Small intestine (tissue), 7 donors: ENCODE measurements at regions not wholly inside any gene's neighbourhood (a gene's known extent, or its start where the extent isn't known, plus 50 kb on each side); places are given as distances from the start of the nearest gene placed in this dataset.

Source experiments
- DNase-seq, 2 donors: peaks; one replicate each; pipeline versions ENCODE4 v3.0.0 to v3.0.0-alpha.2; 2013
- FAIRE-seq: peaks from 2 replicates; lab custom pipeline; 2012; peaks lifted over from hg19 to GRCh38; lab: Jason Lieb, UNC
- H3K27ac ChIP-seq, 3 donors: one replicate each; pipeline ENCODE4 v1.5.1; 2013; ENCODE audit warnings: low read length in 2 of 3, mild to moderate bottlenecking in 2 of 3, control low read depth in 1 of 3, inconsistent platforms in 1 of 3, low read depth in 1 of 3, moderate library complexity in 1 of 3
- H3K27me3 ChIP-seq, 3 donors: one replicate each; pipeline ENCODE4 v1.6.1; 2013; ENCODE audit warnings: low read length in 3 of 3, inconsistent platforms in 1 of 3; ENCODE audit not compliant: control insufficient read depth in 3 of 3, insufficient read depth in 3 of 3
- H3K36me3 ChIP-seq, 3 donors: one replicate each; pipeline ENCODE4 v1.6.1; 2013; ENCODE audit warnings: low read length in 3 of 3, inconsistent platforms in 1 of 3, low read depth in 1 of 3, mild to moderate bottlenecking in 1 of 3, moderate library complexity in 1 of 3; ENCODE audit not compliant: control insufficient read depth in 3 of 3, insufficient read depth in 2 of 3
- H3K4me1 ChIP-seq, 3 donors: one replicate each; pipeline ENCODE4 v1.6.1; 2013; ENCODE audit warnings: low read length in 2 of 3, inconsistent platforms in 1 of 3, low read depth in 1 of 3, mild to moderate bottlenecking in 1 of 3, moderate library complexity in 1 of 3; ENCODE audit not compliant: control insufficient read depth in 3 of 3, insufficient read depth in 2 of 3
- H3K4me3 ChIP-seq, 3 donors: one replicate each; pipeline ENCODE4 v1.5.1; 2013; ENCODE audit warnings: low read length in 3 of 3, control low read depth in 1 of 3, inconsistent platforms in 1 of 3, low read depth in 1 of 3, mild to moderate bottlenecking in 1 of 3, moderate library complexity in 1 of 3
- H3K9me3 ChIP-seq, 2 donors: one replicate each; pipeline ENCODE4 v1.6.1; 2013; ENCODE audit warnings: low read depth in 1 of 2, low read length in 1 of 2; ENCODE audit not compliant: control insufficient read depth in 2 of 2, insufficient read depth in 1 of 2
- WGBS, 3 donors: extraction: QIAGEN DNeasy Blood & Tissue Kit; methylation state at CpG; one replicate each; pipeline ENCODE4 v1.1.7; 2013; 5-methylcytosine and 5-hydroxymethylcytosine counted together
- donor health status: healthy with polysubstance abuse.
- donor health status: control.
- donor health status: control.
- donor health status: Bipolar disorder and iron deficiency.
- donor health status: healthy.

DNA sequence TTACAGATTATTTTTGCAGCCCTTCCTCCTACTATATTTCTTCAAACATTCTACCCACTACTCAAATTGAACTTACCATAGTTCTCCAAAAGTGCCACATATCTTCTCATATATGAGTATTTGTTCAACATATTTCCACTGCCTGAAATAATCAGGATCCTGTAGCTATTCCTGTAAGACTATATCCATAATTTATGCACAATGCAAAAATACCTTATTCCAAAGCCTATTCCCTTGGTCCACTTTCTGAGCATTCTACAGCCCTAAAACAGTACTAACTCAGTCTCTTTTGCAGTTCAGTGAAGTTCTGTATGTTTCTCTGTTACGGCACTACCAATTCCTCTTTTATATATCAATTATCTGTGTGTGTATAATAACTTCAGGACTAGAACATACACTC, 1283.7 kb upstream of the ADGRL2 start:
- Histone ChIP-seq H3K4me3 (no peak overlapping the region), H3K36me3 (no peaks in the 10 kb centered on the region), H3K27me3 (no peaks in the 10 kb centered on the region), H3K4me1 (no peaks in the 10 kb centered on the region), H3K9me3 (peaks cover 0 to 2% of the 10 kb centered on the region in 2 donors), H3K27ac (no peak overlapping the region)
- 84 to 90% (median 88%) methylated on average over 1 of the region's 1 CpG for WGBS, 3 donors
- FAIRE-seq (no peak), DNase-seq (no peak)

DNA sequence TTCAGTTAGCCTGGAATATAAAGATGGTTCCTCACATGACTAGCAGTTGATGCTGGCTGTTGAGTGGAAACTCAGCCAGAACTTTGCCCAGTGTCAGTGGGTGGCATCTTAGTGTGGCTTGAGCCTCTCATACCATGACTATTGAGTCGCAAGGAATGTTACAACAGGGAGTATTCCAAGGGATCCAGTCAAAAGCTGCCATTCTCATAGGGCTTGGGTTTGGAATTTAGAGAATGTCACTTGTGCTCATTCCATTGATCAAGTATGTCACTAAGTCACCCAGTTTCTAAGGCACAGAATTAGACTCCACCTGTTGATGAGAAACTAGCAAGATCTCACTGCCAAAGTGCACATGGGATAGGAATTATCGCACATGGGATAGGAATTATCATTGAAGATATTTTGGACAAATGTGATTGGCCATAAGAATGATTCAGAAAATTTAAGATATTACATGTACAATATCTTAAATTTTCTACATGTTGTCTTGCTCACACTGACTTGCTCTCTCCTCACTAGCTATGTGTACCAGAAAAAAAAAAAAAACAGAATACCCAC, 1290.7 kb upstream of the ADGRL2 start:
- 80 to 90% (median 90%) methylated on average over 2 of the region's 2 CpGs for WGBS, 3 donors
- DNase-seq (no peak), FAIRE-seq (no peak)
- no peaks in the 10 kb centered on the region for H3K9me3 ChIP-seq
- H3K36me3 ChIP-seq, result no peaks in the 10 kb centered on the region
- H3K4me1 ChIP-seq, result no peaks in the 10 kb centered on the region
- no peaks in the 10 kb centered on the region for H3K27me3 ChIP-seq
- H3K4me3 ChIP-seq, result no peak overlapping the region
- no peak overlapping the region for H3K27ac ChIP-seq

DNA sequence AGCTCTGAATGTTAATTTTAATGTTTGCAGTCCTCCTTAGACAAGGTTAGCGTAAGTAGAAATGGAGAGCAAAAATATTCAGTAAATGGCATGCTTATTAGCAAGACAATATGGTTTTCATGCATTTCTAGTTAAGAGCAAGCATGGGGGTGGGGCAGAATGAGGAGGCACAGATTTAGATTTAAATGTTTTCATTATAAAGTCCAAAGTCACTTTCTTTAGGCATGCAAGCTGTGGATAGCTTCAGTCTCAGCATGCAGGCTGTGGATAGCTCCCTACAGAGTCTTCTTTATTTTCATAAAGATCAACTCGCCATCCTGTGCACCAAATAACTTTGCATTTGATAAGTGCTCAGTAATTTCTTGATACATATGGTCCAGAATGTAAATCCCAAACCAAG, 1294.5 kb upstream of the ADGRL2 start:
- Histone ChIP-seq H3K9me3 (no peaks in the 10 kb centered on the region), H3K27me3 (no peaks in the 10 kb centered on the region), H3K27ac (no peak overlapping the region), H3K4me3 (no peak overlapping the region), H3K36me3 (no peaks in the 10 kb centered on the region), H3K4me1 (no peaks in the 10 kb centered on the region)
- WGBS, 3 donors, result 69 to 79% (median 77%) methylated on average over 2 of the region's 2 CpGs
- FAIRE-seq (no peak), DNase-seq (no peak)

DNA sequence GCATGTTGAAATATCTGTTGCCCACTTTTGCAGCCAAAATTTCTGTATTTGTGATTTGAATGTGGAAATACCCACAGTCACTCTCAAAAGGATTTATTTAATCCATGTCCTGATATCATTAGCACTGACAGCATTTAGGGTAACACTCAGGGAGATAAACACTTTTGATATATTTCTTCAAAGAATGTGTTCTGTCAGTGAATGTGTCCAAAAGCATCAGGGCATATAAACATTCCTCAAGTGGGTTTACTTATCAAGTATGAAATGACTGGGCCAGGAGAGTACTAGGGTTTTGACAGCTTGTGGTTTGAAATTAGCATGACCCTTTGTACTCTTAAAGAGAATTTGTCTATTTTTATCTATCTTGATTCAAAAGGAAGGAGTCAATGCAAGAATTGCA, 1302.1 kb upstream of the ADGRL2 start:
- no peaks in the 10 kb centered on the region for H3K9me3 ChIP-seq
- H3K27me3 ChIP-seq, result no peaks in the 10 kb centered on the region
- H3K36me3 ChIP-seq, result no peaks in the 10 kb centered on the region
- H3K4me1 ChIP-seq, result no peaks in the 10 kb centered on the region
- no peak overlapping the region for H3K27ac ChIP-seq
- H3K4me3 ChIP-seq, result no peak overlapping the region
- FAIRE-seq, result no peak
- DNase-seq, result no peak

DNA sequence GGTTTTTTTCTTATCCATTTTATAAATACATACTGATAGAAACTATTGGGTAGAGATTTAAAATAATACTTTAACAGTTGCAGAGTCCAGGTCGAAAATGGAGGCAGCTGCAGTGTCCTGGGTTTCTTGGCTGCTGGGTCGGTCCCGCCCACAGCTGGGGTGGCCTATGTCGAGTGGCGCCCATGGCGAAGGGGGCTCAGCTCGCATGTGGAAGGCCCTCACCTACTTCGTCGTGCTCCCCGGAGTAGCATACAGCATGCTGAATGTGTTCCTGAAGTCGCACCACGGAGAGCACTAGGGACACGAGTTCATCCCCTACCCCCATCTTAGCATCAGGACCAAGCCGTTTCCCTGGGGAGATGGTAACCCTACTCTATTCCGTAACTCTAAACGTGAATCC, 1304.9 kb upstream of the ADGRL2 start:
- Histone ChIP-seq H3K9me3 (no peaks in the 10 kb centered on the region), H3K36me3 (no peaks in the 10 kb centered on the region), H3K27me3 (no peaks in the 10 kb centered on the region), H3K4me3 (no peak overlapping the region), H3K4me1 (no peaks in the 10 kb centered on the region), H3K27ac (no peak overlapping the region)
- WGBS, 3 donors, result 94% methylated on average over 16 of the region's 16 CpGs
- DNase-seq (no peak), FAIRE-seq (no peak)

DNA sequence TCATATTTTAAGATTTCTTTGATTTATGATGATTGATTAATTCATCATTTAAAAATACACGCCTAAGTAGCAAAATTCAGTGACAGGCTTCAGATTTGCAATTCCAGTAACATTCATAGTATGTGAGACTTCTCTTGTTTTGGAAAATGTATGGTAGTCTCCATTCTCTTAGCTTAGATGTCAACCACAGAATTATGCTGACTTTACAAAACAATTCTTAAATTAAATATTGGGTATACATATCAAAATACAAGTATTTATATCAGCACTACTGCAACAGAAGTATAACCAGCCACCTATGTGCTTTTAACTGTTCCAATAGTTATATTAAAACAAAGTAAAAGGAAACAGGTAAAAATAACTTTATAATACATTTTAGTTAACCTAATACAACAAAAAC, 1328.6 kb upstream of the ADGRL2 start:
- H3K4me1 ChIP-seq, result no peaks in the 10 kb centered on the region
- DNase-seq (no peak), FAIRE-seq (no peak)
- no peak overlapping the region for H3K27ac ChIP-seq
- no peaks in the 10 kb centered on the region for H3K9me3 ChIP-seq
- WGBS, 3 donors, result 89 to 94% (median 91%) methylated on average over 1 of the region's 1 CpG
- H3K36me3 ChIP-seq, result no peaks in the 10 kb centered on the region
- no peak overlapping the region for H3K4me3 ChIP-seq
- no peaks in the 10 kb centered on the region for H3K27me3 ChIP-seq

DNA sequence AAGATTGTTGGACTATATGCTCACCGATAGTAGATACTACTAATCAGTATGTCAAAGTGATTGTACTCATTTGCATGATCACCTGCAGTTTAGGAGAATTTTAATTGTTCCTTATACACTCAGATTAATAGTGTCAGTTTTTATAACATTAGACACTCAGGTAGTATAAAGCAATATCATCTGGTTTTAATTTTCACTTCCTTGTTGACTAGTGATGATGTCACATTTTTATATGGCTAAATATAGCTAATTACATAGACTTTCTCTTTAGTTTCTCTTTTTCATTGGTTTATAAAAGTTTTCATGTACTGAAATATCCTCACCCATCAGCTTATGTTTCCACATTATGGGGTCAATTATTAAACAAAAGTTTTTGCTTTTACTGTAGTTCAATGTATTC, 1332.4 kb upstream of the ADGRL2 start:
- no peak for DNase-seq
- H3K4me1 ChIP-seq, result no peaks in the 10 kb centered on the region
- H3K36me3 ChIP-seq, result no peaks in the 10 kb centered on the region
- no peaks in the 10 kb centered on the region for H3K27me3 ChIP-seq
- H3K9me3 ChIP-seq, result no peaks in the 10 kb centered on the region
- H3K27ac ChIP-seq, result no peak overlapping the region
- WGBS, 3 donors, result 37 to 86% (median 78%) methylated on average over 1 of the region's 1 CpG
- no peak overlapping the region for H3K4me3 ChIP-seq
- FAIRE-seq, result no peak

DNA sequence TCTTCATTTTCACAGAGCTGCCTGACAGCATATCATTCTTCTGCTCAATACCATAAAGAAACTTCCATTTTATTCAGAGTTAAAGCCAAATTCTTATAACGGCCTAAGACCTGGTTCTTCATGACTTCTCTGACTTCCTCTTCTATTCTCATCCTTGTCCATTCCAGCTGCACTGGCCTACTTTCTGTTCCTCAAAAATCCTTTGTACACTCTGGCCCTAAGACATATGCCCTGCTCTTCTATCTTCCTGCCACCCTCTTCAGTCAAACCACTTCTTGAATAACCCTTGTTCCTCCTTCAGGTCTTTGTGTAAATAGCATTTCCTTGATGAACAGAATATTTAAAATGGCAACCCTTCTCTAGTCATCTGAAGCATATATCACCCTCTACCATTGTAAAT, 1338.7 kb upstream of the ADGRL2 start:
- FAIRE-seq, result no peak

DNA sequence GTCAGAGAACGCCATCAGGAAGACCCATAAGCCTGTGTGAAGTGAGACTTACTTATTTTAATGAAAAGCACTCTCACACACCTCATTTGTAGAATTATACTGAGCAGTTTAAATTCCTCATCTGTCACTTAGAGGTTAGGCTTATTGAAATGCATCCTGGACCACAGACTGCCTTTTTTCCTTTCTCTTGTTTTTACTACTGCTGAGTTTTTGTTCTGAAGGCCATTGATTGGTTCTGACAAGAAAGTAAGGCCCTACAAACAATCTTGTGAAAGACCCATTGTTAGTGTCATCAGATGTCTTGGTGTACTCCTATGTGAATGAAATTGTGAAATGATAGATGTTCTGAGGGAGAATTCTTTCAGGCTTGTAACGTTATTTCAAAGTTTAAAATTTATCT, 1343.3 kb upstream of the ADGRL2 start:
- DNase-seq, result no peak
- FAIRE-seq, result no peak
- Histone ChIP-seq H3K4me3 (no peak overlapping the region), H3K4me1 (no peaks in the 10 kb centered on the region), H3K9me3 (no peaks in the 10 kb centered on the region), H3K27me3 (no peaks in the 10 kb centered on the region), H3K36me3 (no peaks in the 10 kb centered on the region), H3K27ac (no peak overlapping the region)
- WGBS, 3 donors, result 44 to 71% (median 60%) methylated on average over 2 of the region's 2 CpGs

More for the DNA sequence above, 1338.7 kb upstream of the ADGRL2 start:
- Histone ChIP-seq H3K27ac (no peak overlapping the region), H3K4me1 (no peaks in the 10 kb centered on the region), H3K4me3 (no peak overlapping the region), H3K36me3 (no peaks in the 10 kb centered on the region), H3K27me3 (no peaks in the 10 kb centered on the region), H3K9me3 (no peaks in the 10 kb centered on the region)
- no peak for DNase-seq
- WGBS, 3 donors, result 68 to 88% (median 76%) methylated on average over 1 of the region's 1 CpG
